Sigmoid colon (tissue), 6 donors: ENCODE measurements at regions not wholly inside any gene's neighbourhood (a gene's known extent, or its start where the extent isn't known, plus 50 kb on each side); places are given as distances from the start of the nearest gene placed in this dataset.

Experiments
- DNase-seq: peaks from one replicate; pipeline ENCODE4 v3.0.0-alpha.2; 2019
- H3K27ac ChIP-seq, 4 donors: fragments of 200-600 bp; sonication (generic); one replicate each; pipeline ENCODE4 v1.5.1; 2016 to 2019; ENCODE audit warnings: mild to moderate bottlenecking in 1 of 4
- H3K27me3 ChIP-seq, 3 donors: fragments of 200-600 bp; sonication (generic); one replicate each; pipeline ENCODE4 v1.5.1; 2019; ENCODE audit warnings: mild to moderate bottlenecking in 1 of 3
- H3K36me3 ChIP-seq, 4 donors: fragments of 200-600 bp; sonication (generic); one replicate each; pipeline ENCODE4 v1.5.1; 2016 to 2019
- H3K4me1 ChIP-seq, 4 donors: fragments of 200-600 bp; sonication (generic); one replicate each; pipeline ENCODE4 v1.5.1; 2017 to 2019
- H3K4me3 ChIP-seq, 4 donors: fragments of 200-600 bp; sonication (generic); one replicate each; pipeline ENCODE4 v1.5.1; 2017 to 2019; ENCODE audit warnings: mild to moderate bottlenecking in 2 of 4, moderate library complexity in 1 of 4
- H3K9me3 ChIP-seq, 4 donors: fragments of 200-600 bp in 3 of 4; sonication (generic) in 3 of 4; one replicate each; pipeline versions ENCODE4 v1.5.1 to v1.6.1; 2013 to 2019
- EP300 ChIP-seq, 4 donors: sonication (generic); formaldehyde crosslinking; IDR thresholded peaks; one replicate each; pipeline ENCODE4 v1.6.1; 2017; ENCODE audit warnings: antibody characterized with exemption in 4 of 4
- POLR2A ChIP-seq, 2 donors: fragments of 450-650 bp; IDR thresholded peaks; one replicate each; pipeline ENCODE4 v1.6.1; 2016; ENCODE audit warnings: antibody characterized with exemption in 2 of 2, mild to moderate bottlenecking in 2 of 2, moderate library complexity in 2 of 2
- POLR2AphosphoS5 ChIP-seq, 4 donors: sonication (generic); formaldehyde crosslinking; IDR thresholded peaks; one replicate each; pipeline ENCODE4 v1.6.1; 2017; ENCODE audit warnings: antibody characterized with exemption in 4 of 4
- WGBS, 2 donors: extraction: QIAGEN DNeasy Blood & Tissue Kit; methylation state at CpG; one replicate each; pipeline ENCODE4 v1.1.7; 2013; 5-methylcytosine and 5-hydroxymethylcytosine counted together
- intact Hi-C: fragments of 100-400 bp; cut with DNase I; formaldehyde crosslinking; loops from one replicate; pipeline ENCODE4 v1.15.1; 2023
- TF ChIP-seq, protein P1 (sequence below), 4 experiments: fragments of 450-650 bp in 3 of 4; fragments of 200-600 bp in 1 of 4; IDR thresholded peaks; one replicate each; pipeline ENCODE4 v1.5.1; 2016 to 2019; ENCODE audit warnings: antibody characterized with exemption in 4 of 4, mild to moderate bottlenecking in 3 of 4, moderate library complexity in 2 of 4
- donor health status: healthy with polysubstance abuse.
- donor health status: healthy.

- Histone ChIP-seq H3K4me1 (no peaks in the 10 kb centered on the region), H3K27me3 (no peaks in the 10 kb centered on the region), H3K4me3 (no peak overlapping the region), H3K9me3 (no peaks in the 10 kb centered on the region), H3K27ac (no peak overlapping the region), H3K36me3 (no peaks in the 10 kb centered on the region)
- no peak for TF ChIP-seq POLR2AphosphoS5 (IDR thresholded peaks at IDR 0.05)
- no peak for TF ChIP-seq EP300 (IDR thresholded peaks at IDR 0.05)
- TF ChIP-seq, protein P1, sequence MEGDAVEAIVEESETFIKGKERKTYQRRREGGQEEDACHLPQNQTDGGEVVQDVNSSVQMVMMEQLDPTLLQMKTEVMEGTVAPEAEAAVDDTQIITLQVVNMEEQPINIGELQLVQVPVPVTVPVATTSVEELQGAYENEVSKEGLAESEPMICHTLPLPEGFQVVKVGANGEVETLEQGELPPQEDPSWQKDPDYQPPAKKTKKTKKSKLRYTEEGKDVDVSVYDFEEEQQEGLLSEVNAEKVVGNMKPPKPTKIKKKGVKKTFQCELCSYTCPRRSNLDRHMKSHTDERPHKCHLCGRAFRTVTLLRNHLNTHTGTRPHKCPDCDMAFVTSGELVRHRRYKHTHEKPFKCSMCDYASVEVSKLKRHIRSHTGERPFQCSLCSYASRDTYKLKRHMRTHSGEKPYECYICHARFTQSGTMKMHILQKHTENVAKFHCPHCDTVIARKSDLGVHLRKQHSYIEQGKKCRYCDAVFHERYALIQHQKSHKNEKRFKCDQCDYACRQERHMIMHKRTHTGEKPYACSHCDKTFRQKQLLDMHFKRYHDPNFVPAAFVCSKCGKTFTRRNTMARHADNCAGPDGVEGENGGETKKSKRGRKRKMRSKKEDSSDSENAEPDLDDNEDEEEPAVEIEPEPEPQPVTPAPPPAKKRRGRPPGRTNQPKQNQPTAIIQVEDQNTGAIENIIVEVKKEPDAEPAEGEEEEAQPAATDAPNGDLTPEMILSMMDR (IDR thresholded peaks at IDR 0.05), result no peak
- TF ChIP-seq POLR2A (IDR thresholded peaks at IDR 0.05), result no peak
- intact Hi-C loops, result no loop called here
- no peak for DNase-seq
- 94% methylated on average over 3 of the region's 3 CpGs for WGBS, 2 donors
Observed at GRCh38 chr3:17844236-17844635, 101.8 kb upstream of the TBC1D5 start.

- no peak for TF ChIP-seq POLR2A (IDR thresholded peaks at IDR 0.05)
- TF ChIP-seq, protein P1 (IDR thresholded peaks at IDR 0.05), result peak; percentile 69 to 87 (median 78)
- H3K27ac ChIP-seq, result no peak overlapping the region
- DNase-seq, result peak; percentile 78
- H3K36me3 ChIP-seq, result no peaks in the 10 kb centered on the region
- H3K27me3 ChIP-seq, result no peaks in the 10 kb centered on the region
- no peaks in the 10 kb centered on the region for H3K9me3 ChIP-seq
- no peaks in the 10 kb centered on the region for H3K4me1 ChIP-seq
- 14 to 18% methylated on average over 9 of the region's 9 CpGs for WGBS, 2 donors
- H3K4me3 ChIP-seq, result no peak overlapping the region
- intact Hi-C loops, result loop anchor here (2.0 kb wide), 3 partner anchors 197 to 583 kb away; no protein-coding TSS in a partner anchor
Observed at GRCh38 chr3:17841190-17841828, 98.9 kb upstream of the TBC1D5 start.

GRCh38 chr3:17840651-17841050 lies 98.2 kb upstream of the TBC1D5 start:
- H3K27me3 ChIP-seq, result no peaks in the 10 kb centered on the region
- DNase-seq, result no peak
- no peaks in the 10 kb centered on the region for H3K4me1 ChIP-seq
- H3K27ac ChIP-seq, result no peak overlapping the region
- H3K4me3 ChIP-seq, result no peak overlapping the region
- intact Hi-C loops, result loop anchor here (2.0 kb wide), 3 partner anchors 196 to 582 kb away; no protein-coding TSS in a partner anchor
- H3K9me3 ChIP-seq, result no peaks in the 10 kb centered on the region
- WGBS, 2 donors, result 81 to 87% methylated on average over 5 of the region's 5 CpGs
- TF ChIP-seq POLR2AphosphoS5 (IDR thresholded peaks at IDR 0.05), result no peak
- TF ChIP-seq, protein P1 (IDR thresholded peaks at IDR 0.05), result no peak
- TF ChIP-seq EP300 (IDR thresholded peaks at IDR 0.05), result no peak
- no peak for TF ChIP-seq POLR2A (IDR thresholded peaks at IDR 0.05)
- H3K36me3 ChIP-seq, result no peaks in the 10 kb centered on the region

DNA sequence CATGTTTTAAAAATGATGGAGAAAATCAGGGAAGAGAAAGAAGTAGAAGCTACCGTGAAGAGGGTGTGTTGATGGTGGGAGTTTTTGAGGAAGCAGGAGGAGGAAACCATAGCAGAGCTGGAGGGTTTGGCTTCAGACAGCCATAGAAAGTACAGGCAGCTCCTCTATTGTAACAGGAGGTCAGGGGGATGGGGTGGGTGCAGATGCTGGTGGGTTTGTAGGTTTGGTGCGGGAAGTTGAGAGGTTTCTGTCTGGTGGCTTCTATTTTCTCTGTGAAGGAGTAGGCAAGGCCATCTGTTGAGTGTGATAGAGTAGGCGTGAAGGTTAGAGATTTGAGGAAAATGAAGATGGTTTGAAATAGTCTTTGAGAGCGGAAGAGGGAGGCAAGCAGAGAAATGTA lies 97.7 kb upstream of the TBC1D5 start:
- H3K36me3 ChIP-seq, result no peaks in the 10 kb centered on the region
- H3K27ac ChIP-seq, result no peak overlapping the region
- intact Hi-C loops, result loop anchor here (2.0 kb wide), 3 partner anchors 195 to 581 kb away; no protein-coding TSS in a partner anchor
- H3K4me1 ChIP-seq, result no peaks in the 10 kb centered on the region
- no peaks in the 10 kb centered on the region for H3K9me3 ChIP-seq
- WGBS, 2 donors, result 86 to 93% methylated on average over 4 of the region's 4 CpGs
- no peak for DNase-seq
- no peaks in the 10 kb centered on the region for H3K27me3 ChIP-seq
- TF ChIP-seq, protein P1 (IDR thresholded peaks at IDR 0.05), result no peak
- no peak for TF ChIP-seq POLR2AphosphoS5 (IDR thresholded peaks at IDR 0.05)
- no peak for TF ChIP-seq EP300 (IDR thresholded peaks at IDR 0.05)
- TF ChIP-seq POLR2A (IDR thresholded peaks at IDR 0.05), result no peak
- H3K4me3 ChIP-seq, result no peak overlapping the region

DNA sequence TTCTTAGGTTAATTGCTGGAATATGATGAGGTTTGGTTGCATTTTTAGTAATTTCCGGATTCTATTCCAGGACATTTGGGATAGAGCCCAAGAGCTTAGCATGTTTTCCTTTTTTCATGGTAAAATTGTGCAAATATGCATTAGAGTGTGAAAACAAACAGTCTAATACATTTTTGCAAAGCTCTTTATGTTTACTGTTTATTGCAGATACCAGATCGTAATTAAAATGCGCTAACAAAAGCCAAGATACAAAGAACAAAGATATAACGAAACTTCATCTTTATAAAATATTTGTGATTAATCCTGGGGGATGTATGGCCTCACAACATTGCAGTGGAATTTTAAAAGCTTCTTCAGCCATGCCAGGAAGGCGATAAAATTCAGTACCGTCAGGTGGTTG lies 94.5 kb upstream of the TBC1D5 start:
- TF ChIP-seq POLR2AphosphoS5 (IDR thresholded peaks at IDR 0.05) (no peak), EP300 (IDR thresholded peaks at IDR 0.05) (no peak), POLR2A (IDR thresholded peaks at IDR 0.05) (no peak)
- TF ChIP-seq, protein P1 (IDR thresholded peaks at IDR 0.05), result no peak
- Histone ChIP-seq H3K27me3 (no peaks in the 10 kb centered on the region), H3K4me3 (no peak overlapping the region), H3K27ac (no peak overlapping the region), H3K9me3 (no peaks in the 10 kb centered on the region), H3K4me1 (no peaks in the 10 kb centered on the region), H3K36me3 (no peaks in the 10 kb centered on the region)
- no peak for DNase-seq
- intact Hi-C loops, result no loop called here
- 81 to 82% methylated on average over 6 of the region's 6 CpGs for whole genome bisulfite sequencing, 2 donors
